Caki2 (cell line): ENCODE measurements at regions not wholly inside any gene's neighbourhood (a gene's known extent, or its start where the extent isn't known, plus 50 kb on each side); places are given as distances from the start of the nearest gene placed in this dataset.

Experiments
- DNase-seq: peaks from one replicate; pipeline ENCODE4 v3.0.0-alpha.2; 2015; ENCODE audit warnings: low read depth
- in situ Hi-C: cut with HindIII; loops from 2 replicates; pipeline ENCODE4 v1.10.0; 2016; ENCODE audit warnings: low sequenced_read_pairs, low pct_unique_long_range_greater_than_20kb, mixed read lengths

DNA sequence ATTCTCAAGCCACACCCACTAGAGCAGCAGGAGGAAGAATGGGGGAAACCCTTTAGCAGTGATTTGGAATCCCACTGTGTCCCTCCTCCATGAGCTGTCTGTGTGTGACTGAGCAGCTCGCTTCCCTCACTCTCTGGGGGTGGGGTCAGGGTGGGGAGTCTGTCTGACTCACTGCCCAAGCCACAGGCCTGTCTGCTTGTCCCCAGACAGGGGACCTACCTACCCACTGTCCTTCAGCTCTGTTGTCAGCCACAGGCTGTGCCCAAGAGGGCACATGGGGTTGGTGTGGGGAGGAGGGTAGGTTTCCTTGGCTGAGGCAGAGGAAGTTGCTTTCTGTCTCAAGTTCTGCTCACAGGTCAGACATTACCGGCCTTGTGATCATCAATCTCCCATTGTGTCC lies 127.0 kb downstream of the MAFB start:
- in situ Hi-C loops, result no loop called here
- DNase-seq, result peak; percentile 62

DNA sequence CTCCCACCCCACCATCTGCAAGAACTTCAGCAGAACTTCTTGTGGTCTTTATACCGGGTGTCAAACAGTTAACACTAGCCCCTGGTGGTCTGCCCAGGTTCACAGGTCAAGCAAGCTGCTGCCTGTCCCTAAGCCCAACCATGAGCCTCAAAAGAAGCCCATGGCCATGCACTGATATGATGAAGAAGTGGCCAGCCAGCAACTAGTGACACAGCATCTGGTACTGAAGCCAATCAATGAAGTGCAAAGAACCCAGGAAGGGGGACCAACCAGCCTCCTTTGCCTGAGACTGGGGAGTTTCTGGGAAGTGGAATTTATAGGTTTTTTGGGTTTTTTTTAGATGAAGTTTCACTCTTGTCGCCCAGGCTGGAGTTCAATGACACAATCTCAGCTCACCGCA lies 127.8 kb downstream of the MAFB start:
- no peak for DNase-seq
- in situ Hi-C loops, result no loop called here

DNA sequence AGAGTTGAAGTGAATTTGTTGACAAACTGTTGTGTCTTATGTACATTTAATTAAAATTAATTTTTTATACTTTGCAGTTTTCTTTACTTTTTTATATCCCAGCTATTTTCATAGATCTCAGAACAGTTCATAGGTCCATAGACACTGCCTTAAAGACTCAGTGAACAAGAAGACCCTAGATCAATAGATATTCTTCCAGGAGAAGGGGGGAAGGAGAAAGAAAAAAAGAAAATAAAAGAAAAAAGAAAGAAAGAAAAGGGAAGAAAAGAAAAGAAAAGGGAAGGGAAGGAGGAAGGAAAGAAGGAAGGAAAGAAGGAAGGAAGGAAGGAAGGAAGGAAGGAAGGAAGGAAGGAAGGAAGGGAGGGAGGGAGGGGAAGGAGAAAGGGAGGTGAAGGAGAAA lies 130.8 kb downstream of the MAFB start:
- no peak for DNase-seq
- in situ Hi-C loops, result no loop called here

- in situ Hi-C loops, result no loop called here
These were observed 137.9 kb downstream of the MAFB start for GRCh38 chr20:40551125-40551530.

DNA sequence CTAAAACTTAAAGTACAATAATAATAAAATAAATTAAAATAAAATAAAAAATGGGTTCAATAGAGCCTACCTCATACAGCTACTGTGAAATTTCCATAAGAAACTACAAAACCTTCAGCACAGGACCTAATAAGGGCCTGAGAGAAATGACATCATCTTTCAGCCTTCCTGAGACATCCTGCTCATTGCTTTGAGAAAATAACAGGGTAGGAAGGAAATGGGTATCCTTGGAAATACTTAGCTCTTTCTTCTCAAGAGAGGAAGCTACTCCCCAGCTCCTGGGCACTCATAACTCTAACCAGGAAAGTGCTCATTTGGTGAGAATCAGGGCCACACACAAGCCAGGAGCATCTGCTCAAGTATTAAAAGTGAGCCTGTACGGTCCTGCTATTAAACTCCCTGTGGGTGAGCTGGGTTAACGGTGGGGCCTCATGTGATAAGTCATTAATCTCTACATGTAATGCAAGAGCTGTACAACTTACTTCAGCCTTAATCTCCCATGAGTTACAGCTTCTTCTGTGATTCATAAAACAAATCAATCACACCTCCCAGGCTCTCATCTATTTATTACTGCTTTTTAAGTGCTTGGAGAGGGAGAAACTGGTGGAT lies 141.4 kb downstream of the MAFB start:
- in situ Hi-C loops, result no loop called here
- DNase-seq, result no peak

More at GRCh38 chr20:40551125-40551530, 137.9 kb downstream of the MAFB start:
- DNase-seq, result no peak

DNA sequence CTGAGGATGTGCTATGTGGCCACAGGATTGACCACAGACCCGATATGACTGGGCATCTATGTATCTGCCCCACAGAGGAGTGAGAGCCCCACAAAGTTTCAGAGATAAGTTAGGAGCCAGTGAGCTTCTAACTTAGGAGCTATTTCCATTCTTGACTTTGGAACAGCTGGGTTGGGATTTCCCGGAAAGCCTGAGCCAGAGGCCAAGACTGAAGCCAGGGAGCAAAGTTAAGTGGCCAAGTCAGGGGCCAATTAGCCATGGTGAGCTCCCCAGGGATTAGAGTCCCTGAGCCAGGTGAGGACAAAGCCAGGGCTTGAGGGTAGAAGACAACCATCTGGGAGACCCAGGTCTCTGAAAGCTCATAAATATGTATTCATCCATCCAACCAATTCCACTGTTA lies 143.6 kb downstream of the MAFB start:
- DNase-seq, result no peak
- in situ Hi-C loops, result no loop called here

- no peak for DNase-seq
- in situ Hi-C loops, result no loop called here
These were observed 147.0 kb downstream of the MAFB start for GRCh38 chr20:40542065-40542464.

DNA sequence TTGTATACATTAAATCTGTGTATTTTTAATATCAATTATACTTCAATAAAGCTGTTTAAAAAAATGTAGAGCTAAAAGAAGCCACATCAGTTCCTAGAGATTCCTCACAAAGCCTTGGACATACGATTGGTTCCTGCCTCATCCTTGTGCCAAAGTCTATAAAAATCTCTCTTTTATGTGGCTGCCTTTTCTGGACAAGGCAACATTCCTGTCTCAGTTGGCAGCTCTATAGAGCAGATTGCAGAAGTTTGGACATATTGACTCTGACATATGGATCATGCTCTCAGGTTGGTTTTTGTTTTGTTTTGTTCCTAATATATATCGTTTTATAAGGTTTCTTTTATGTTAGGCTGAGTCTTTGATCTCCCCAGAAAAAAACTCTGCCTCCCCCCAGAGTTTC lies 148.9 kb downstream of the MAFB start:
- in situ Hi-C loops, result no loop called here
- no peak for DNase-seq

DNA sequence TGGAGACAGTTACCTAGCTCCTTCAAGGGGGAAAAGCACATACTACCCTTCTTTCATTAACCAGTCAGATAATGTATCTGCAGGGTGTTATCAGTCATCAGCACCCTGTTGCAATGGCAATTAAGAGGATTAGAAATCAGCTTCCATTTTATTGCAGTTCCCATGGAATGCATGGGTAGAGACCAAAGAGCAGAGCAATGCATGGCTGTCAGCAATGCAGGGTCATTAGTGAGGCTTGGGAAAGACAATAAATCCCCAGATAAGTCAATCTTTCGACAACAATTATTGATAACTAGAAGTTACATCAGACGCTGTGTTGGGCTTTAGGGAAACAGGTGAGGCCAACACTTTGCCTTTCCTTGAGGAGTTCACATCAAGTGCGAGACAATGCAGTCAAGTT lies 150.9 kb downstream of the MAFB start:
- DNase-seq, result no peak
- in situ Hi-C loops, result no loop called here

GRCh38 chr20:40536808-40537207 lies 152.2 kb downstream of the MAFB start:
- in situ Hi-C loops, result no loop called here
- no peak for DNase-seq

DNA sequence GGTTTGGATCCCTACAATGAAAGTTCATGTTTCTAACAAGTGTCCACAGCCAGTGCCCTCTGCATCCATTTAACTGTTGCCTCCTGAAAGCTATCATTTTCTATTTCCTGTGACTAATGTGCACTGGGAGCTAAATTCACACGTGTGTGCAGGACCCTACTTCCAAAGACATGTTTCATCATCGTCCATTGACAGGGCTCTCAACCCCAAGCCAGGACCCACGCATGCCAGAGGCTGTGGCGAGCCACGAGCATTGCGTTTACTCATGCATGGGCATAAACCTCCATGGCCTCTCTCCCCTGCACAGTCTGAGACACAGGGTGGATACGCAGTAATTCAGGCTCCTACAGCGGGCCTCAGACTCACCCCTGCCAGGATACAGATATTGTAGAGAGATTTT lies 153.2 kb downstream of the MAFB start:
- in situ Hi-C loops, result no loop called here
- DNase-seq, result no peak

DNA sequence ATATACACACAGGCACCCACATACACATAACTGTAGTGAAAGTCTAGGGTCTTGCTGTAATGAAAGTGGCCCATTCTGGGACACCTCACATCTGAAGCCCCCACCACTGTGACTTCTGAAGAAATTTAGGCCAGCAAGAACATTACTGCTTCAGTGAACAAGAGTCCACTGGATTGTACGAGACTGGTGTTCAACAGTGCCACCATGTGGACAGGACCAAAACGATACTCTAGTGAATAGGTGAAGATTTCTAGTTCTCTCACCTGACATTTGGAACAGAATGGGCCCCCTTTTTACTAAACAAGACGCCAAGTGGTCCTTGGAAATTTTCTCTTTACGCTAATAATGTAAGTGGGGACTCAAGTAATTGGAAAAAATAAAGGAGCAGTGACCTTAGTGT lies 156.9 kb downstream of the MAFB start:
- in situ Hi-C loops, result no loop called here
- peak; percentile 10 for DNase-seq

- DNase-seq, result no peak
- in situ Hi-C loops, result no loop called here
These were observed 163.7 kb downstream of the MAFB start for GRCh38 chr20:40525351-40525750.

DNA sequence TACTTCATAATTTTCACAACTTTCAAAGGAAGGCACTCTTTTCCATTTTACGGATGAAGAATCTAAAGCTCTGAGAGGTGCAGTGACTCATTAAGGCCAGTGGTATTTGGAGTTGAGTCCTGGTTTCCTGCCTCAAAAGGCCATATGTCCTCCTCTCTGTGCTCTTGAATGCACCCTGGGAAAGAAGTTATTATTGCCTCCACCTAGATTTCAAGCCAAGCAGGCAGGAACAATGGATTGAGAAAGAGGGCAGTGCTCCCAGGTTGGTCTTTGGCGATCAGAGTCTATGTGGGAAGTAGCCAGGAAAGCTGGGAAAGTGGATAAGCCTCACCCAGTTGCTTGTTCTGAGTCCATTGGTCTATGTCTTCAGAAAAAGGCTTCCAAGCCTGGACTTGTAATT lies 165.0 kb downstream of the MAFB start:
- in situ Hi-C loops, result no loop called here
- DNase-seq, result no peak

DNA sequence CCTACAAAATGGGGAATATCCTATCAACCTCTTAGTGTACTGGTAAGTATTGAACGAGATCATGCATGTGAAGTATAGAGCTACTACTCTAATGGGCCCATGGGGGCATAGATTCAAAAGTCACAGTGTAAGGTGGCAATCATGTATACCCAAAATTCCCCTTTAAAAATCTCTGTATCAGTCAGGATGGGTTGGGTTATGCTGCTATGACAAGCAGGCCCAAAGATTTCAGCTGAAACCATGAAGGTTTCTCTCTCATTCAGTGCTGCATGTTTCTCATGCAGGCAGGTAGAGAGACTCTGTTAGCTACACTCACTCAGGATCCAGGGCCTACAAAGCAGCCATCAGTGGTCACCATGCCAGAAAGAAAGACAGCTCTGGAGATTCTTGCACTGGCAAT lies 166.6 kb downstream of the MAFB start:
- DNase-seq, result no peak
- in situ Hi-C loops, result no loop called here

DNA sequence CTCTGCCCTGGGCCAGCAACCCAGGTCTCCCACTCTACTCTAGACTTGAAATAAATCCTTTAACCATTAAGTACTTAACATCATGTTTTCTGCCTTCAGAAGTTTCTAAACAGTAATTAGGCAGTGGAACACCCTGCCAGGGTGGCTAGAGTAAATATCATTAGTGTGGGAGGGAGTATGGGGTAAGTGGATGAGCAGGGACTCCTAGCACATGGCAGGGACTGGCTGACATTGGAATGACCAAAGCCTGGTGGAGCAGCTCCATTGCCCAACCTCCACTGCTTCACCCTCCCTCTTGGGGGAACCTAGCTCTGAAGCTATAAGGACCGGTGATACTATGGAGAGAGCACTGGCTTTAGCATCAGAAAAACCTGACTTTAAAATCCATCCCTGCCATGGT lies 167.1 kb downstream of the MAFB start:
- no peak for DNase-seq
- in situ Hi-C loops, result no loop called here

- no peak for DNase-seq
These were observed 169.1 kb downstream of the MAFB start for GRCh38 chr20:40519918-40520317.

DNA sequence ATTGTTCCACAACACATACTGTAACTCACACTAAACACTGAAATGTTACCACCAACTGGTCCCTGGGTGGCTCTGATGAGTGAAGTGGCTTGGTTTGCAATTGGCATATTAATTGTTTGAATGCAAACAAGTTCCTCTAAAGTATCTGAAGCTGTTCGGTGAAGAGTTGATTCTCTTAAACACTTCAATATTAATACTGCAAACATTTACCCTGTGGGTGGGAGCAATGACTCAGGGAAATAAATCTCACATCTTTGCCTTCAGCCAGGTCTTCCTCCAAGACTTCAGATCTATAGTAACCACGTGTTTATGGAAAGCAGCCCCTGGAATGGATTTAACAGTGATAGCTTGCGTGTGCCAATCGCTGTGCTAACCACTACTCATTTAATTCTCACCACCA lies 176.0 kb downstream of the MAFB start:
- no peak for DNase-seq
- in situ Hi-C loops, result no loop called here

More at GRCh38 chr20:40519918-40520317, 169.1 kb downstream of the MAFB start:
- in situ Hi-C loops, result no loop called here

GRCh38 chr20:40512591-40512990 lies 176.4 kb downstream of the MAFB start:
- no peak for DNase-seq
- in situ Hi-C loops, result no loop called here

DNA sequence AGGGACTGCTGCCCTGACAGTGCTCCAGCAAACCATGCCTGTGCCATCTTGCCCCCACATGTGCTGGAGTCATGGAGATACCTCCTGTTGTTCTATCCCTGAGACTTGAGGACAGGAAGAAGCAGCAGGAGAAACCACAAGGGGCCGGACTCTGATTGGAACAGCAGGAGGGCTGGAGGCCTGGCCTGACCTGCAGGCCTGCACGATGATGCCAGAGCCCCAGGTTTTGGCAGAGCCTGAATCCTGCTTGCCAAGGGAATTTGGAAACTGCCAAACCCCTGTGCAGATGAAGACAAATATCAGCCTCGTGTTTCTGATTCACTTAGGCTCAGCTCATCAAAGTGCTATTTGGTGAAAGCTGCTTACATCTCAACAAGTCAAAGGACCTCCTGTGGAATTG lies 177.6 kb downstream of the MAFB start:
- DNase-seq, result no peak
- in situ Hi-C loops, result no loop called here

DNA sequence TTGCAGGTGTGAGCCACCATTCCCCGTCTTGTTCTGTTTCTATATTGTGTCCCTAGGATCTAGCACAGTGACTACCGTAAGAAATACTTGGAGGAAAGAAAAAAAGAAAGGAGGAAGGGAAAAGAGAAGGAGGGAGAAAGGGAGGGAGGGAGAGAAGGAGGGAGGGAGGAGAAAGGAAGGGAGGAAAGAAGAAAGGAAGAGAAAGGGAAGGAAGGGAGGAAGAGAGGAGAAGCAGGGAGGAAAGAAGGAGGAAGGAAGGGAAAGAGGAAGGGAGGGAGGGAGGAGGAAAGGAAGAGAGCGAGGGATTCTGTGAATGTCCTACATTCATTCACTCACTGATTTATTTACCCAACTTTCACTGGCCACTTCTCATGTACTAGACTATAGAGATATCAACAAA lies 178.4 kb downstream of the MAFB start:
- DNase-seq, result no peak
- in situ Hi-C loops, result no loop called here
